ENCODE measurements at regions not wholly inside any gene's neighbourhood (a gene's known extent, or its start where the extent isn't known, plus 50 kb on each side); places are given as distances from the start of the nearest gene placed in this dataset.

- no peak for DNase-seq (ENCODE audit: low spot score)
Observed at GRCh38 chr20:39489986-39490560, 527.9 kb downstream of the DHX35 start.

GRCh38 chr20:39480276-39481043, 518.3 kb downstream of the DHX35 start:
- no peak for DNase-seq (ENCODE audit: low spot score)

DNA sequence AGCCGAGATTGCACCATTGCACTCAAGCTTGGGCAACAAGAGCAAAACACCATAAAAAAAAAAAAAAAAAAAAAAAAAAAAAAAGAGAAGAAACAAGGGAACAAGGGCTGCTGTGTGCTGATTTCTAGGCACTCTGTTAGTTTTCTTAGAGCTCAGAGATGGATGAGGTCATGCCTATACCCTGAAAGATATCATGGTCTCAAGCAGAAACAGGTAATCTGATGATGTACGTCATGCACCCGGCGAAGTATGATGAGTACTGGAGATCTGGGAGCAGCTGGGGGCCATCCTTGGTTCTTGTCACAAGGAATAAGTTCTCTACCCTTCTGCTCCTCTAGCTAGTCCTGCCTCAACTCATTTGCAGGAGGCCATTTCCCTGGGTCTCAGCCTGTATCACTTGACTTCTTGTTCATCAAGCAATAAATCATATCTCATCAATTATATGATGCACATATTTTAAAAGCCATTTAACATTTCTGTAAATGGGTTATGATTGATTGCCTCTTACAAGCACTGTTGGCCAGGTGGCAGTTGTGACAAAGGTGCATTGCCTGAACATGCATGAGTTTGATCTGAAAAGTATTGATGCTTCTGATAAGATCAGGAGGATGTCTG, 517.2 kb downstream of the DHX35 start:
- no peak for DNase-seq (ENCODE audit: low spot score)

DNA sequence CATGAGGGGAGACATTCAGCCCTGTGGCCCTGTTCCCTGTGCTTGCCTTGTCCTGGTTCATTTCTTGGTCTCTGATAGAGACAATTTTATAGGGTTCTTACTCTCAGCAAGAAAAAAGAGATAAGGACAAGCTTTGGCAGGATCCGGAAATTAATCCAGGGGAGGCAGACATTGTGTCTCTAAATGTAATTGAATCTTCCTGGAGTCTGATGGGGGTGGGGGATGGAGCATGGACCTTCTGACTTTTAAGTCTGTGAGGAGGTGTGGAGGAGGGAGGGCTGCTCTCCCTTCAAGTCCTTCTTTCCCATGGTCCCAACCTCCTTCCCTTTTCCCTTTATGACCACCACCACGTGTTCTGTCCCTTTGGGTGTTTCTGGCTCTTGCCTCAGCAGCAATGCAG, 512.7 kb downstream of the DHX35 start:
- no peak for DNase-seq (ENCODE audit: low spot score)

GRCh38 chr20:39473536-39473935, 511.4 kb downstream of the DHX35 start:
- DNase-seq (ENCODE audit: low spot score): no peak

GRCh38 chr20:39468703-39469102, 506.6 kb downstream of the DHX35 start:
- DNase-seq (ENCODE audit: low spot score): peak; percentile 29

DNA sequence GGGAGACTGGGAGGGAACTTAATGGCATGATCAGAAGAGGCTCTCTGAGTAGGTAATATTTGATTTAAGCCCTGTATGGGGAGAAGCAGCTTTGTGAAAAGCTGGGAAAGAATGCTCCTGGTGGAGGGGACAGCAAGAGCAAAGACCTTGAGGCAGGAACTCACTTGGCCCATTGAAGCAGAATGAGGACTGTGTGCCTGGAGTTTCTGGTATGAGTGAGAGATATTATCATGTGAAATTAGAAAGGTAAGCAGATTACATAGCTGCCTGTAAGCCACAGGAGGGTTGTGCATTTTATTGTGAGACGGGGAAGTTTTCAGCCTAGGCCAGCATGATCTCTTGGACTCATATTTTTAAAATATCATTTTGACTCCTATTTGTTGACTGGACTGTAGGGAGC, 502.1 kb downstream of the DHX35 start:
- no peak for DNase-seq (ENCODE audit: low spot score)

DNA sequence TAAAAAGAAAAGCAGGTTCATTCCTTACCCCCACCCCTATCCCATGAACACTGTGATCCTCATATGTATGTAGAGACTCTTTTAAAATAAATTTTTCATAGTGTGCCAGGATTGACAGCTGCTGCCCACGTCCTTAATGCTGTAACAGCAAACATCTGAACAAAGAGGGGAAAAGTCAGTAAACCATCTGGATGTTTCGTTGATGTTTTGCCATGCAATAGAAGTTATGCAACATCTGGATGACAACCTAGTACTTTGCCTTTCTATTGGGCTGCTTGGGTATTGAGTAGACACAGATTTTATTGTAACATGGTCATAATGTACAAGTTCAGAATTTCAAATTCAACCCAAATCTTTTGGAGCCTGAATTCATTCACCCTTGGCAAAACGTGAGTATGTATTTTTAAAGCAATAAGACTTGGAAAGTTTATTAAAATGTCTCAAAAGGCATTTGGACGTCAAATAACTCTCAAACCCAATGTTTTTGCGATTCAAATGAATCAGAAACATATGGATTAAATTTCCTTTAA, 500.3 kb downstream of the DHX35 start:
- no peak for DNase-seq (ENCODE audit: low spot score)

- DNase-seq (ENCODE audit: low spot score): no peak
Observed at GRCh38 chr20:39458452-39458851, 496.3 kb downstream of the DHX35 start.

DNA sequence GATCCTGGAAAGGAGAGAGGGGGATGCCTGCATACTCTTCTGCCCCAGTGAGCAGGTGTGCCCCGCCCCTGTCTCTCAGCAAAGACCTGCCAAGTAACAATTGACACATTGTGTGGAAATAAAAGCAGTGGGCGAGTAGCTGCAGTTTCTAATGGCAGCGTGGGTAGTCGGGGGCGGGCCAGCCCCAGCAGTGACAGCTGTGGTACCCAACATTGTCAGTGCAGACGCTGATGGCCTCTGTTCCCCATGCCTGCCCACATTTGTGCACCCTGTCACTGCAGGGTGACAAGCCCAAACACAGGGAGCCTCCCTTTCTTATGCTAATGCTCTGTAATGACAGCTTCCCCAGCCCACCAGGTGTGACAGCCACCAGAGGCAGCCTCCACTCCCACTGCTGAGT, 491.7 kb downstream of the DHX35 start:
- DNase-seq (ENCODE audit: low spot score): no peak

DNA sequence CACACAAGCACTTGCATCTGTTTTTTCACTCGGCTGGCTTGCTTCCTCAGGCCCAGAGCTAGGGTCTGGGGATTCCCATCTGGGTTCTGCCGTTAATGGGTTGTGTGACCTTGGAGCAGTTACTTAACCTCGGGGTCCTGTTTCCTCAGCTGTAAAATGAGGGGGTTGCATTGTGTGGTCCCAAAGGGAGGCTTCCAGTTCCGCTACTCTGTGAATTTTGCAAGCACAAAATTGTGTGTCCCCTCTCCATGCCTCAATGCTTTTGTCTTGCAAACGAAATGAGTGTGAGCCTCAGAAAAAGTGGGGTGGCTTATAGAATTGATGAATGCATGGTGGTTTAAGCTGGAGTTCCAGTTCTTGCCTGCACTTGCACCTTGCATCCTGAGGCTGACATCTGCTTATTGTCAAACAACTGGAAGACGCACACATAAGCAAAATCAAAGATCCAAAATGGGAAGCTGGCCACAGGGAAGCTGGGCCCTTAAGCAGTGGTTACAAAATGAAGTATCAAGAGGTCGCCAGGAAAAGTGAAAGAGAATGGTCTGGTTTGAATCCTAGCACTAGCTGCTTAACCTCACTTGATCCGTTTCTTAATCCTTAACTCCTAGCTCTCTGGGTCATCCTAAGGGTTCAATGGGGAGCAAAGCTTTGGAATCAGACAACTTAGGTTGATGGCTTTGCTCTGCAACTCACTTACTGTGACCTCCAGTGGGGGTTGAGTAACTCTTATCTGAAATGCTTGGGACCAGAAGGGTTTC, 490.6 kb downstream of the DHX35 start:
- no peak for DNase-seq (ENCODE audit: low spot score)

- DNase-seq (ENCODE audit: low spot score): no peak
Observed at GRCh38 chr20:39451386-39451785, 489.2 kb downstream of the DHX35 start.

DNA sequence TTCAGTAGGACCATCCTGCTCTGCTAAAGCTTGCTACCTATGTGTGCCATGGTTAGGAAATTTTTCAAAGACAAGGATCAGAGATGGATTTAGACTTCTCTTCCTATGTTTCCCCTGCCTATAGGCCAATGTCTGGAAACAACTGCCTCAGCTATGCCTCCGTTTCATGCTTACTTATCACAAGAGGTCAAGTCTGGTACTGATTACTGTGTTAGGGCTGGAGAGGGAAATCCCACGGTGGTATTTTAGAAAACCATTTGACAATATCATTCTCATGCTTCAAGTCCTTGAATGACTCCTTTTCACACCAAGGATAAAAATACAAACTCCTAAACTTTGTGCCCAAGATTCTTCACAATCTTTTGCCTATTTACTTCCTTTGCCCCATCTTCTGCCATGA, 484.3 kb downstream of the DHX35 start:
- no peak for DNase-seq (ENCODE audit: low spot score)

DNA sequence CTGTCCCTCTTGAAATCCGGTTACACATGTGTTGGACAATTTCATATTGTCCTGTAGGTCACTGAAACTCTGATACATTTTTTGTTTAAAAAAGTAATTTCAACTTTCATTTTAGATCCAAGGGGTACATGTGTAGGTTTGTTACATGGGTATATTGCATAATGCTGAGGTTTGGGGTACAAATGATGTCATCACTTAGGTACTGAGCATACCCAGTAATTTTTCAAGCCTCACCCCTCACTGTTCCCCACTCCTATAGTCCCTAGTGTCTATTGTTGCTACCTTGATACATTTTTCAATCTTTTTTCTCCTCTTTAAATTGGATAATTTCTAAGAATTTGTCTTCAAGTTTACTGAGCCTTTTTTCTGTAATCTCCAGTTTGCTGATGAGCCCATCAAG, 483.0 kb downstream of the DHX35 start:
- no peak for DNase-seq (ENCODE audit: low spot score)

DNA sequence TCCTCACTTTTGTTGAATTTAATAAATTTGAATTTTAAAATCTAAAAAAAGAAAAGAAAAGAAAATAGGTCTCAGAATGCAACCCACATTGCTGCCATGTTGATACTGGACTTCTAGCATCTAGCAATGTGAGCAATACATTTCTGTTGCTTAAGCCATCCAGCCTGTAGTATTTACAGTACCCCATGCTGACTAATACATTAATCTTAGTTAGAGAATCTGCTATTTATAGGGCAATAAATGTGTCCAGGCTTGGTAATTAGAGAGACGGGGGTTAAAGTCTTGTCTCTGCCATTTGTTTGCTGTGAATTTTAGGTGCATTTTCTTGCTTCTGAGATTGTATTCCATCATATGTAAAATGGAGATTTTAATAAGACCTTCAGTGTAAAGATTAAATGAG, 471.3 kb downstream of the DHX35 start:
- DNase-seq (ENCODE audit: low spot score): no peak

DNA sequence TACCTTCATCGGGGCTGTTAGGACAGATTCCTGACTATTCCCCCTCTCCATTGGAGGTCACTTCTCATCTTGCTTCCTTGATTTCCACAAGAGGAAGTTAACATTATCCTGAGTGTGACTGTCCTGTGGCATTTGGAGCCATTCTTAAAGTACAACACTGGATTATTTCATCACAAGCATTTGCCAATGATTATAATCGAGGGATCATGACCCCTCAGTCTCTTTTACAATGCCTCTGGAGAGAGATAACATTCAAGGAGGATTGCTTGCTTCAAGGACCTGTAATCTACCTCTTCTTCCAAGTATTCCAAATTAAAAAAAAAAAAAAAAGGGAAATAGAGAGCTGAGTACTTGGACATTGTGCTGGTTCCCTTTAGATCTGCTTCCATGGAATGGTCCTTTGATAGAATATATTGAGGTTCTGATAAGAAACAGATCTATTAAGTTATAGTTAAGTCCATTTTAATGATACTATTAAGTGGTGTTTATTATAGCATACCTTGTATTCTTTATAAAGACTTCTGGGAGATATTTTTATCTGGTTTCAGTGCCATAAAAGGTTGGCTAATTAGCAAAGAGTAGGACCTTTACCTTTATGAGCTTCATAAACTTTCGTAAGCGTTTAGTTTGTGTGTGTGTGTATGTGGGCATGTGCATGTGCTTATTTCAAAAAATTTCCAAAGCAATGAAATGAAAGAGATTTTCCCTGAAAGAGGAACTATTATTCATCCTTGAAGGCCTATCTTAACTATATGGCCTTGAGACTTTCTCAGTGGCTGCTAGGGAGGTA, 469.1 kb downstream of the DHX35 start:
- no peak for DNase-seq (ENCODE audit: low spot score)

- DNase-seq (ENCODE audit: low spot score): peak; percentile 54
Observed at GRCh38 chr20:39429726-39430125, 467.6 kb downstream of the DHX35 start.

DNA sequence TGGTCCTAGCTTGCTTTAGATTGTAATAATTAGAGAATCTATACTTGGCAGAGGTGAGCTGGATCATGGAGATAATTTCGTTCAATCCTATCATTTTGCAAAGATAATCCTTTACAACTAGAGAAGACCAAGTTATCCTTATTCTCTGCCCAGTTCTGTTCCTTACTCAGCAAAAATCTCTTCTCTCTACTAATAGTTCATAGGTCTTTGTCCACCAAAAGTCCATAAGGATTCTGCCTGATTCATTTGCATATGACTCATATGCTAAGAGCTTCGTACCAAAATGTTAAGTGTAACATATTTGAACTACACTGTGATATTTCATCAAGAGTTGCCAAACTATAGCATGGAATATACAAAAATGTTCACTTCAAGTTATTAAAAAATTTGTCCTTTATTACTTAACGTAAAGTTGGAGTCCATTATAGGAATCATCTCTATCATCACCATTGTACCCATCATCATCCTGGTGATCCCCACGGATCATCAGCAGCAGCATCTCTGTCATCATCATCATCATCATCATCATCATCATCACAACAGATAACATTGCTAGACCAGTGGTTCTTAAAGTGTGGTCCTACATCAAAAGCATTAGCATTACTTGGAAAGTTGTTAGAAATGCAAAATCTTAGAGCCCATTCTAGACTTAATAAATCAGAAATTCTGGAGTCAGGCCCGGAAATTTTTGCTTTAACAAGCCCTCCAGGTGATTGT, 463.0 kb downstream of the DHX35 start:
- no peak for DNase-seq (ENCODE audit: low spot score)

DNA sequence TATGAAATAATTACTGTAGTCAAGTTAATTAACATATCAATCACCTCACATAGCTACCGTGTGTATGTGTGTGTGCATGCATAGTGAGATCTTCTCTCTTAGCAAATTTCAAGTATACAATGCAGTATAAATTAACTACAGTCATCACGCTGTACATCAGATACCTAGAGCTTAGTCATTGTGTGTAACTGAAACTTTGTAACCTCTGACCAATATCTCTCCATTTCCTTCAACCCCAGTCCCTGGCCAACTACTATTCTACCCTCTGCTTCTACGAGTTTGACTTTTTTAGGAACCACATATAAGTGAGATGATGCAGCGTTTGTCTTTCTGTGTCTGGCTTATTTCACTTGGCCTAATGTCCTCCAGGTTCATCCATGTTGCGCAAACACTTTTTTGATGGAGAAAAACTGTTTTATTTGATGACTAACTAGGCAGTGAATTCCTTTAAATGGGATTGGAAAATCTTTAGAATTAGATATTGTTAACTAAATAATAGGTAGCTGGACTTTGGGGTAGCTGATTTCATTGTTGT, 459.5 kb downstream of the DHX35 start:
- DNase-seq (ENCODE audit: low spot score): no peak

- DNase-seq (ENCODE audit: low spot score): no peak
Observed at GRCh38 chr20:39412091-39412490, 449.9 kb downstream of the DHX35 start.

- no peak for DNase-seq (ENCODE audit: low spot score)
Observed at GRCh38 chr20:39399463-39399862, 437.3 kb downstream of the DHX35 start.

Data from RKO (cell line).